Ascending aorta (tissue), 2 donors: ENCODE measurements at regions not wholly inside any gene's neighbourhood (a gene's known extent, or its start where the extent isn't known, plus 50 kb on each side); places are given as distances from the start of the nearest gene placed in this dataset.

ENCODE experiments used
- DNase-seq, 2 donors: peaks; one replicate each; pipeline ENCODE4 v3.0.0-alpha.2; 2019; ENCODE audit warnings: low spot score in 2 of 2
- H3K27ac ChIP-seq, 2 donors: fragments of 200-600 bp; sonication (generic); one replicate each; pipeline ENCODE4 v1.5.1; 2016 to 2017; ENCODE audit warnings: mild to moderate bottlenecking in 1 of 2
- H3K27me3 ChIP-seq: fragments of 200-600 bp; sonication (generic); one replicate; pipeline ENCODE4 v1.5.1; 2017
- H3K36me3 ChIP-seq, 2 donors: fragments of 200-600 bp; sonication (generic); one replicate each; pipeline ENCODE4 v1.5.1; 2016
- H3K4me1 ChIP-seq, 2 donors: fragments of 200-600 bp; sonication (generic); one replicate each; pipeline ENCODE4 v1.5.1; 2016 to 2017; ENCODE audit warnings: mild to moderate bottlenecking in 1 of 2
- H3K4me3 ChIP-seq, 2 donors: fragments of 200-600 bp; sonication (generic); one replicate each; pipeline ENCODE4 v1.5.1; 2016 to 2017; ENCODE audit warnings: mild to moderate bottlenecking in 1 of 2
- H3K9me3 ChIP-seq, 2 donors: fragments of 200-600 bp; sonication (generic); one replicate each; pipeline ENCODE4 v1.5.1; 2016
- CTCF ChIP-seq, 3 experiments: fragments of 200-600 bp in 2 of 3; fragments of 450-650 bp in 1 of 3; sonication (generic) in 2 of 3; IDR thresholded peaks; one replicate each; pipeline ENCODE4 v1.5.1; 2016 to 2019; ENCODE audit warnings: antibody characterized with exemption in 3 of 3, mild to moderate bottlenecking in 1 of 3, moderate library complexity in 1 of 3
- intact Hi-C: fragments of 100-400 bp; cut with DNase I; formaldehyde crosslinking; loops from one replicate; pipeline ENCODE4 v1.15.1; 2023

GRCh38 chr9:129240581-129241211, 62.6 kb upstream of the IER5L start:
- intact Hi-C loops = no loop called here
- Histone ChIP-seq H3K27me3 (no peaks in the 10 kb centered on the region), H3K4me3 (no peak overlapping the region), H3K27ac (no peak overlapping the region), H3K4me1 (peaks cover 0 to 5% of the 10 kb centered on the region in 2 donors), H3K9me3 (no peaks in the 10 kb centered on the region), H3K36me3 (no peaks in the 10 kb centered on the region)
- DNase-seq = peak in 1 of 2 donors; percentile 2
- TF ChIP-seq CTCF (IDR thresholded peaks at IDR 0.05) = no peak

GRCh38 chr9:129239946-129240490, 62.0 kb upstream of the IER5L start:
- DNase-seq = peak in 1 of 2 donors; percentile 2
- H3K4me3 ChIP-seq = no peak overlapping the region
- TF ChIP-seq CTCF (IDR thresholded peaks at IDR 0.05) = no peak
- intact Hi-C loops = no loop called here
- H3K27me3 ChIP-seq = no peaks in the 10 kb centered on the region
- H3K9me3 ChIP-seq = no peaks in the 10 kb centered on the region
- H3K36me3 ChIP-seq = no peaks in the 10 kb centered on the region
- H3K4me1 ChIP-seq = peaks cover 0 to 5% of the 10 kb centered on the region in 2 donors
- H3K27ac ChIP-seq = no peak overlapping the region

GRCh38 chr9:129237803-129238202, 59.7 kb upstream of the IER5L start:
- no peaks in the 10 kb centered on the region for H3K27me3 ChIP-seq
- peaks cover 0 to 5% of the 10 kb centered on the region in 2 donors for H3K4me1 ChIP-seq
- H3K9me3 ChIP-seq = peaks cover 0 to 9% of the 10 kb centered on the region in 2 donors
- intact Hi-C loops = no loop called here
- TF ChIP-seq CTCF (IDR thresholded peaks at IDR 0.05) = no peak
- no peaks in the 10 kb centered on the region for H3K36me3 ChIP-seq
- H3K4me3 ChIP-seq = no peak overlapping the region
- no peak overlapping the region for H3K27ac ChIP-seq
- no peak for DNase-seq

GRCh38 chr9:129237164-129237611, 59.1 kb upstream of the IER5L start:
- TF ChIP-seq CTCF (IDR thresholded peaks at IDR 0.05) = no peak
- H3K36me3 ChIP-seq = no peaks in the 10 kb centered on the region
- H3K27ac ChIP-seq = no peak overlapping the region
- H3K4me1 ChIP-seq = peaks cover 0 to 5% of the 10 kb centered on the region in 2 donors
- DNase-seq = no peak
- H3K9me3 ChIP-seq = peaks cover 0 to 9% of the 10 kb centered on the region in 2 donors
- no peaks in the 10 kb centered on the region for H3K27me3 ChIP-seq
- no peak overlapping the region for H3K4me3 ChIP-seq
- intact Hi-C loops = no loop called here

GRCh38 chr9:129236441-129237145, 58.5 kb upstream of the IER5L start:
- no peaks in the 10 kb centered on the region for H3K36me3 ChIP-seq
- no peaks in the 10 kb centered on the region for H3K27me3 ChIP-seq
- peaks cover 0 to 5% of the 10 kb centered on the region in 2 donors for H3K4me1 ChIP-seq
- no peak overlapping the region for H3K27ac ChIP-seq
- H3K9me3 ChIP-seq = peaks cover 0 to 9% of the 10 kb centered on the region in 2 donors
- intact Hi-C loops = no loop called here
- DNase-seq = no peak
- no peak overlapping the region for H3K4me3 ChIP-seq
- TF ChIP-seq CTCF (IDR thresholded peaks at IDR 0.05) = no peak
